K562 (cell line): ENCODE measurements at regions not wholly inside any gene's neighbourhood (a gene's known extent, or its start where the extent isn't known, plus 50 kb on each side); places are given as distances from the start of the nearest gene placed in this dataset.
A peak's percentile ranks its signal among the peaks of the same experiment; 100 is the strongest.

Experiments
- ATAC-seq: fragments of 200-7000 bp; cut with Tn5 transposase; 3 replicates; pipeline ENCODE4 v1.9.1; 2020; ENCODE audit warnings: moderate library complexity
- BruUV-seq: library from RNA; stranded (reverse); fragments of 400-500 nt; replicated peaks from 2 replicates; lab custom pipeline; 2021; lab: Mats Ljungman, UMichigan
- CTCF ChIA-PET: fragments of 300-600 bp; formaldehyde crosslinking; extraction: SDS; loops from one replicate; lab custom pipeline; 2021; ENCODE audit warnings: low intra/inter-chr PET ratio; lab: Yijun Ruan, JAX
- POLR2A ChIA-PET: fragments of 300-600, 350-650 bp; sonication (Branson Sonifier 250); formaldehyde crosslinking; extraction: SDS; loops from one replicate; lab custom pipeline; 2021; ENCODE audit warnings: antibody characterized with exemption, inconsistent platforms; lab: Yijun Ruan, JAX
- DNase-seq, 4 experiments: peaks; one replicate each; pipeline versions ENCODE4 v3.0.0 to v3.0.0-alpha.2; 2011 to 2018; ENCODE audit warnings: low spot score in 3 of 4, mixed read lengths in 3 of 4; ENCODE audit errors: extremely low read depth in 1 of 4
- FAIRE-seq: peaks from 2 replicates; lab custom pipeline; 2011; peaks lifted over from hg19 to GRCh38; lab: Jason Lieb, UNC
- H2AFZ ChIP-seq: 2 replicates; pipeline ENCODE4 v1.6.0; 2011; ENCODE audit warnings: low read depth, low read length, control low read depth, inconsistent platforms
- H3K27ac ChIP-seq: fragments of 200-600 bp; 3 replicates; pipeline ENCODE4 v1.8.0; 2011; ENCODE audit warnings: low read depth, mild to moderate bottlenecking, control low read depth, inconsistent platforms, low read length, moderate library complexity, mixed read lengths; ENCODE audit errors: extremely low read depth
- H3K27me3 ChIP-seq, 2 experiments: fragments of 300-600 bp in 1 of 2; 2 replicates in 1 of 2; 3 replicates in 1 of 2; pipeline versions ENCODE4 v1.6.0 to v1.8.0; 2011; ENCODE audit warnings: inconsistent platforms in 2 of 2, low read length in 2 of 2, mild to moderate bottlenecking in 1 of 2, mixed read lengths in 1 of 2, moderate library complexity in 1 of 2; ENCODE audit not compliant: control insufficient read depth in 2 of 2, insufficient read depth in 2 of 2
- H3K36me3 ChIP-seq: fragments of 300-600 bp; 3 replicates; pipeline ENCODE4 v1.8.0; 2011; ENCODE audit warnings: mild to moderate bottlenecking, low read length, inconsistent platforms; ENCODE audit not compliant: control insufficient read depth, insufficient read depth
- H3K4me1 ChIP-seq, 2 experiments: fragments of 200-600 bp in 1 of 2; replicated peaks in 1 of 2; 2 replicates in 1 of 2; 3 replicates in 1 of 2; pipeline versions ENCODE4 v1.5.1 to v1.8.0; 2011; ENCODE audit warnings: inconsistent platforms in 2 of 2, low read length in 2 of 2, mild to moderate bottlenecking in 1 of 2, mixed read lengths in 1 of 2, moderate library complexity in 1 of 2; ENCODE audit not compliant: control insufficient read depth in 2 of 2, insufficient read depth in 2 of 2
- H3K4me2 ChIP-seq: 2 replicates; pipeline ENCODE4 v1.6.1; 2011; ENCODE audit warnings: low read length, control low read depth, inconsistent platforms, mixed read lengths; ENCODE audit not compliant: insufficient read depth
- H3K4me3 ChIP-seq: fragments of 200-600 bp; sonication (generic), shearing (Covaris generic); 2 replicates; pipeline ENCODE4 v1.5.1; 2016; ENCODE audit warnings: control low read depth, inconsistent platforms
- H3K79me2 ChIP-seq: fragments of 200-600 bp; 3 replicates; pipeline ENCODE4 v1.8.0; 2011; ENCODE audit warnings: low read length, inconsistent platforms; ENCODE audit not compliant: control insufficient read depth, insufficient read depth
- H3K9ac ChIP-seq, 2 experiments: 2 replicates each; pipeline versions ENCODE4 v1.6.0 to v1.6.1; 2011; ENCODE audit warnings: low read depth in 2 of 2, low read length in 2 of 2, control low read depth in 1 of 2, inconsistent platforms in 1 of 2, mild to moderate bottlenecking in 1 of 2, mixed read lengths in 1 of 2; ENCODE audit not compliant: insufficient read depth in 1 of 2
- H3K9me1 ChIP-seq: one replicate; pipeline ENCODE4 v1.6.0; 2011; ENCODE audit warnings: inconsistent platforms, mild to moderate bottlenecking, low read length, moderate library complexity; ENCODE audit not compliant: control insufficient read depth, insufficient read depth
- H3K9me3 ChIP-seq: replicated peaks from 2 replicates; pipeline ENCODE4 v1.5.1; 2011; ENCODE audit warnings: low read depth, low read length, inconsistent platforms; ENCODE audit not compliant: control insufficient read depth, insufficient read depth
- H4K20me1 ChIP-seq: replicated peaks from 2 replicates; pipeline ENCODE4 v1.6.1; 2011; ENCODE audit warnings: low read length, inconsistent platforms, mixed read lengths; ENCODE audit not compliant: control insufficient read depth, insufficient read depth
- BRD4 ChIP-seq: fragments of 200-600 bp; sonication (generic); IDR thresholded peaks from 2 replicates; pipeline ENCODE4 v1.6.1; 2017; ENCODE audit warnings: inconsistent platforms
- FUS ChIP-seq: fragments of 200-400 bp; formaldehyde crosslinking; optimal IDR thresholded peaks from 2 replicates; pipeline ENCODE3; 2017; ENCODE audit warnings: low read depth, low read length
- MAFF ChIP-seq: IDR thresholded peaks from 2 replicates; pipeline ENCODE4 v1.6.1; 2012; ENCODE audit warnings: low read length, improper control_type of control experiment
- MTA3 ChIP-seq: fragments of 450-650 bp; formaldehyde crosslinking; IDR thresholded peaks from 2 replicates; pipeline ENCODE4 v1.6.1; 2017; ENCODE audit warnings: mild to moderate bottlenecking, borderline replicate concordance
- RHOXF2B ChIP-seq: fragments of 250-450 bp; sonication (Bioruptor Pico); conservative IDR thresholded peaks from 2 replicates; pipeline ENCODE4 v1.5.1; 2021
- WGBS: fragments of 100-300 bp; shearing (Covaris generic); methylation state at CpG from one replicate; pipeline ENCODE4 v1.1.6; 2016; ENCODE audit warnings: low coverage, mixed read lengths; ENCODE audit not compliant: insufficient coverage; ENCODE audit errors: missing lambda C conversion rate; 5-methylcytosine and 5-hydroxymethylcytosine counted together
- in situ Hi-C: fragments of 300-500 bp; cut with MboI; formaldehyde crosslinking; loops from 4 replicates; pipeline ENCODE4 v1.15.0; 2018; ENCODE audit warnings: inconsistent platforms, mixed read lengths
- intact Hi-C: fragments of 100-400 bp; cut with micrococcal nuclease; formaldehyde crosslinking; loops from 2 replicates; pipeline ENCODE4 v1.14.2; 2022
- TF ChIP-seq, protein P1 (sequence below), 2 experiments: fragments of 450-650 bp; IDR thresholded peaks; 2 replicates each; pipeline ENCODE4 v1.6.1; 2018; ENCODE audit warnings: mild to moderate bottlenecking in 2 of 2, low read depth in 1 of 2; ENCODE audit not compliant: partially characterized antibody in 2 of 2

GRCh38 chr6:28775052-28775376 is 148.8 kb downstream of the TRIM27 start (continued):
- TF ChIP-seq, protein P1, sequence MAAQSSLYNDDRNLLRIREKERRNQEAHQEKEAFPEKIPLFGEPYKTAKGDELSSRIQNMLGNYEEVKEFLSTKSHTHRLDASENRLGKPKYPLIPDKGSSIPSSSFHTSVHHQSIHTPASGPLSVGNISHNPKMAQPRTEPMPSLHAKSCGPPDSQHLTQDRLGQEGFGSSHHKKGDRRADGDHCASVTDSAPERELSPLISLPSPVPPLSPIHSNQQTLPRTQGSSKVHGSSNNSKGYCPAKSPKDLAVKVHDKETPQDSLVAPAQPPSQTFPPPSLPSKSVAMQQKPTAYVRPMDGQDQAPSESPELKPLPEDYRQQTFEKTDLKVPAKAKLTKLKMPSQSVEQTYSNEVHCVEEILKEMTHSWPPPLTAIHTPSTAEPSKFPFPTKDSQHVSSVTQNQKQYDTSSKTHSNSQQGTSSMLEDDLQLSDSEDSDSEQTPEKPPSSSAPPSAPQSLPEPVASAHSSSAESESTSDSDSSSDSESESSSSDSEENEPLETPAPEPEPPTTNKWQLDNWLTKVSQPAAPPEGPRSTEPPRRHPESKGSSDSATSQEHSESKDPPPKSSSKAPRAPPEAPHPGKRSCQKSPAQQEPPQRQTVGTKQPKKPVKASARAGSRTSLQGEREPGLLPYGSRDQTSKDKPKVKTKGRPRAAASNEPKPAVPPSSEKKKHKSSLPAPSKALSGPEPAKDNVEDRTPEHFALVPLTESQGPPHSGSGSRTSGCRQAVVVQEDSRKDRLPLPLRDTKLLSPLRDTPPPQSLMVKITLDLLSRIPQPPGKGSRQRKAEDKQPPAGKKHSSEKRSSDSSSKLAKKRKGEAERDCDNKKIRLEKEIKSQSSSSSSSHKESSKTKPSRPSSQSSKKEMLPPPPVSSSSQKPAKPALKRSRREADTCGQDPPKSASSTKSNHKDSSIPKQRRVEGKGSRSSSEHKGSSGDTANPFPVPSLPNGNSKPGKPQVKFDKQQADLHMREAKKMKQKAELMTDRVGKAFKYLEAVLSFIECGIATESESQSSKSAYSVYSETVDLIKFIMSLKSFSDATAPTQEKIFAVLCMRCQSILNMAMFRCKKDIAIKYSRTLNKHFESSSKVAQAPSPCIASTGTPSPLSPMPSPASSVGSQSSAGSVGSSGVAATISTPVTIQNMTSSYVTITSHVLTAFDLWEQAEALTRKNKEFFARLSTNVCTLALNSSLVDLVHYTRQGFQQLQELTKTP (IDR thresholded peaks at IDR 0.05; ENCODE audit: low read depth in 1 of 2, partially characterized antibody in 2 of 2), result no peak
- TF ChIP-seq RHOXF2B, result no peak
- no peak for TF ChIP-seq MTA3
- no peak for TF ChIP-seq FUS

DNA sequence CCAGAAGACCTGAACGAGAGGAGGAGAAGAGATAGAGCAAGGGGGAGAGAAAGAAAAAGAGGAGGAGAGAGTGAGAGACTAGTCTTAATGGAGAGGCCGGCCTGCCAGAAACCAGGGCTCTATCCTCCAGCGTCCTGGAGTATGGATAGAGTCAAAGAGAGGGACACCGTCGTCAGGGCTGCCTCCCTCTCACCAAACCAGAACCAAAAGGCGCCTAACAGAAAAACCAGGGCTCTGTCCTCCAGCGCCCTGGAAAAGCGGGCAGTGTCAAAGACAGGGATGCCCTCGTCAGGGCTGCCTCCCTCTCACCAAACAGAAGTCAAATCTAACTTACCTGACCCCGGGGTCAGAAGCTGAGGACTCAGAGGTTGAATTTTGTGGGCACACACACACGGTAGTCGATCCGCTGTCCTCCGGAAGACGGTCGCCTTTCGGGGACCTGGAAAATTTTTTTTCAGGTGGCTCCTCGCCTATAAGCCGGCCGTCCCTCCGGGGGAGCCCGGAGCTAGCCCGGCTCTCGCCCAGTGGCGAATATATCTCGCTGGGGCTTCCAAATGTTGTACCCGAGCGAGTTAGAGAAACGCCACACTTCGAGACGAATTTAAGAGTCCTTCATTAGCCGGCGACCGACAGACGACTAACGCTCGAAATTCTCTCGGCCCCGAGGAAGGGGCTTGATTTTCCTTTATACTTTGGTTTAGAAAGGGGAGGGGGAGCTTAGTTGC is 148.2 kb downstream of the TRIM27 start:
- no peaks in the 10 kb centered on the region for H3K9me3 ChIP-seq
- H3K9me1 ChIP-seq, result no peaks in the 10 kb centered on the region
- CTCF ChIA-PET, result no interaction called here
- 87% methylated on average over 38 of the region's 39 CpGs for WGBS
- no peak overlapping the region for H2AFZ ChIP-seq
- no peaks in the 10 kb centered on the region for H3K79me2 ChIP-seq
- H3K36me3 ChIP-seq, result no peaks in the 10 kb centered on the region
- ATAC-seq (no peak), DNase-seq (no peak), FAIRE-seq (no peak)
- no peak overlapping the region for H3K9ac ChIP-seq
- TF ChIP-seq BRD4, result 0 out of 2 replicates have a peak, but pooled peaks have one; percentile 2
- no peak for TF ChIP-seq MAFF
- peaks cover 23 to 35% of the 10 kb centered on the region in 2 experiments for H3K4me1 ChIP-seq
- H3K27me3 ChIP-seq, result no peaks in the 10 kb centered on the region
- in situ Hi-C loops, result no loop called here
- H3K4me3 ChIP-seq, result no peak overlapping the region
- 0 out of 2 replicates have a peak overlapping the region, but pooled peaks have one; percentile 81 for H3K4me2 ChIP-seq
- no peak overlapping the region for H3K27ac ChIP-seq
- no peaks in the 10 kb centered on the region for H4K20me1 ChIP-seq
- no TSS peak for BruUV-seq
- intact Hi-C loops, result loop anchor here (2.0 kb wide), 1 partner anchor 19 kb away; no protein-coding TSS in a partner anchor
- POLR2A ChIA-PET, result interaction anchor here (1.3 to 4.6 kb wide), 4 partner anchors 10 to 18 kb away, joined by 3 to 38 read pairs (median 6); no protein-coding TSS in a partner anchor
